BJ (cell line): ENCODE measurements at regions not wholly inside any gene's neighbourhood (a gene's known extent, or its start where the extent isn't known, plus 50 kb on each side); places are given as distances from the start of the nearest gene placed in this dataset.

Experiments
- CTCF ChIA-PET: fragments of 350-600 bp; formaldehyde crosslinking; extraction: SDS; loops from one replicate; lab custom pipeline; 2021; ENCODE audit warnings: antibody characterized with exemption, inconsistent platforms; lab: Yijun Ruan, JAX
- POLR2A ChIA-PET: fragments of 300-600 bp; sonication (Branson Sonifier 250); formaldehyde crosslinking; extraction: SDS; loops from one replicate; lab custom pipeline; 2021; ENCODE audit warnings: antibody characterized with exemption; lab: Charles Lee
- DNase-seq: peaks from one replicate; pipeline ENCODE4 v3.0.0-alpha.2; 2011; ENCODE audit warnings: low read depth
- H3K27me3 ChIP-seq: 2 replicates; pipeline ENCODE4 v1.6.0; 2011; ENCODE audit warnings: low read length; ENCODE audit not compliant: control insufficient read depth, insufficient read depth
- H3K36me3 ChIP-seq: 2 replicates; pipeline ENCODE4 v1.5.1; 2011; ENCODE audit warnings: low read length; ENCODE audit not compliant: control insufficient read depth, insufficient read depth
- H3K4me3 ChIP-seq: 2 replicates; pipeline ENCODE4 v1.5.1; 2011; ENCODE audit warnings: low read depth, mild to moderate bottlenecking, control low read depth, low read length
- CTCF ChIP-seq: IDR thresholded peaks from 2 replicates; pipeline ENCODE4 v1.5.1; 2011; ENCODE audit warnings: low read depth, mild to moderate bottlenecking, control low read depth, inconsistent platforms, low read length, moderate library complexity; ENCODE audit not compliant: insufficient read depth

- CTCF ChIA-PET, result no interaction called here
- no peak for DNase-seq
- Histone ChIP-seq H3K27me3 (no peaks in the 10 kb centered on the region), H3K36me3 (no peaks in the 10 kb centered on the region), H3K4me3 (no peak overlapping the region)
- TF ChIP-seq CTCF, result no peak
- POLR2A ChIA-PET, result no interaction called here
These were observed 136.4 kb upstream of the PMFBP1 start for GRCh38 chr16:72308396-72308795.

GRCh38 chr16:72302332-72302731 lies 130.4 kb upstream of the PMFBP1 start:
- Histone ChIP-seq H3K27me3 (no peaks in the 10 kb centered on the region; the same call in 1 of the 2 replicates), H3K36me3 (no peaks in the 10 kb centered on the region), H3K4me3 (no peak overlapping the region)
- DNase-seq, result no peak
- CTCF ChIA-PET, result interaction anchor here (1.5 kb wide), 1 partner anchor 11 kb away, joined by 4 read pairs; no protein-coding TSS in a partner anchor
- TF ChIP-seq CTCF, result no peak
- POLR2A ChIA-PET, result no interaction called here

- CTCF ChIA-PET, result interaction anchor here (1.5 kb wide), 1 partner anchor 10 kb away, joined by 4 read pairs; no protein-coding TSS in a partner anchor
These were observed 129.7 kb upstream of the PMFBP1 start for GRCh38 chr16:72301523-72302236.

GRCh38 chr16:72300892-72301291 lies 128.9 kb upstream of the PMFBP1 start:
- ChIA-PET POLR2A (no interaction called here), CTCF (interaction anchor here (1.5 kb wide), 1 partner anchor 9 kb away, joined by 4 read pairs; no protein-coding TSS in a partner anchor)
- Histone ChIP-seq H3K27me3 (no peaks in the 10 kb centered on the region; the same call in 1 of the 2 replicates), H3K4me3 (no peak overlapping the region), H3K36me3 (no peaks in the 10 kb centered on the region)
- no peak for DNase-seq
- no peak for TF ChIP-seq CTCF

More at GRCh38 chr16:72301523-72302236, 129.7 kb upstream of the PMFBP1 start:
- POLR2A ChIA-PET, result no interaction called here
- TF ChIP-seq CTCF, result no peak
- Histone ChIP-seq H3K36me3 (no peaks in the 10 kb centered on the region), H3K27me3 (no peaks in the 10 kb centered on the region; the same call in 1 of the 2 replicates), H3K4me3 (no peak overlapping the region)
- DNase-seq, result no peak

GRCh38 chr16:72299684-72300243 lies 127.8 kb upstream of the PMFBP1 start:
- no peak for TF ChIP-seq CTCF
- no peaks in the 10 kb centered on the region; the same call in 1 of the 2 replicates for H3K27me3 ChIP-seq
- DNase-seq, result no peak
- no peak overlapping the region for H3K4me3 ChIP-seq
- no peaks in the 10 kb centered on the region for H3K36me3 ChIP-seq
- ChIA-PET CTCF (no interaction called here), POLR2A (no interaction called here)
